H1 (cell line): ENCODE measurements at regions not wholly inside any gene's neighbourhood (a gene's known extent, or its start where the extent isn't known, plus 50 kb on each side); places are given as distances from the start of the nearest gene placed in this dataset.

Experiments used
- CTCF ChIA-PET: fragments of 300-600 bp; sonication (Branson Sonifier 250); formaldehyde crosslinking; loops from one replicate; lab custom pipeline; 2021; ENCODE audit not compliant: partially characterized antibody; lab: Charles Lee
- POLR2A ChIA-PET: fragments of 300-600 bp; sonication (Branson Sonifier 250); formaldehyde crosslinking; loops from one replicate; lab custom pipeline; 2021; ENCODE audit warnings: inconsistent platforms; ENCODE audit not compliant: partially characterized antibody; lab: Charles Lee
- DNase-seq, 2 experiments: peaks; one replicate each; pipeline versions ENCODE4 v3.0.0 to v3.0.0-alpha.2; 2010 to 2022; ENCODE audit warnings: low spot score in 2 of 2, low read depth in 1 of 2, mixed read lengths in 1 of 2
- FAIRE-seq: peaks from 2 replicates; lab custom pipeline; 2011; peaks lifted over from hg19 to GRCh38; lab: Jason Lieb, UNC
- H2AFZ ChIP-seq: 2 replicates; pipeline ENCODE4 v1.8.1; 2012; ENCODE audit warnings: low read length, inconsistent platforms
- H2AK5ac ChIP-seq: 2 replicates; pipeline ENCODE4 v1.6.1; 2013; ENCODE audit warnings: low read depth, low read length
- H2BK120ac ChIP-seq: replicated peaks from 2 replicates; pipeline ENCODE3; 2013; ENCODE audit warnings: low read depth, low read length, inconsistent platforms
- H2BK12ac ChIP-seq: 2 replicates; pipeline ENCODE4 v1.6.1; 2013; ENCODE audit warnings: low read depth, low read length
- H2BK15ac ChIP-seq: 2 replicates; pipeline ENCODE4 v1.6.1; 2013; ENCODE audit warnings: low read length
- H2BK20ac ChIP-seq: 2 replicates; pipeline ENCODE4 v1.6.1; 2013; ENCODE audit warnings: low read length
- H2BK5ac ChIP-seq: 2 replicates; pipeline ENCODE4 v1.6.1; 2013; ENCODE audit warnings: low read depth, low read length
- H3K14ac ChIP-seq: 2 replicates; pipeline ENCODE4 v1.6.1; 2013; ENCODE audit warnings: inconsistent platforms; ENCODE audit not compliant: insufficient read length
- H3K18ac ChIP-seq: 2 replicates; pipeline ENCODE4 v1.6.1; 2013; ENCODE audit warnings: low read length; ENCODE audit errors: extremely low read depth
- H3K23ac ChIP-seq: 2 replicates; pipeline ENCODE4 v1.6.1; 2013; ENCODE audit warnings: inconsistent platforms; ENCODE audit not compliant: insufficient read length
- H3K23me2 ChIP-seq: 2 replicates; pipeline ENCODE4 v1.6.1; 2013; ENCODE audit warnings: low read depth, low read length
- H3K27ac ChIP-seq: 2 replicates; pipeline ENCODE4 v1.6.1; 2011; ENCODE audit warnings: low read depth, low read length, inconsistent platforms
- H3K27me3 ChIP-seq, 4 experiments: replicated peaks in 1 of 4; 1 replicate in 1 of 4; 2 replicates in 3 of 4; pipeline versions ENCODE4 v1.6.1 to v1.8.1; 2011 to 2013; ENCODE audit warnings: low read length in 3 of 4, mild to moderate bottlenecking in 3 of 4, inconsistent platforms in 2 of 4, mixed read lengths in 2 of 4, moderate library complexity in 1 of 4; ENCODE audit not compliant: control insufficient read depth in 3 of 4, insufficient read depth in 3 of 4; ENCODE audit errors: extremely low read depth in 1 of 4
- H3K36me3 ChIP-seq, 4 experiments: 2 replicates each; pipeline versions ENCODE4 v1.6.1 to v1.8.1; 2011 to 2013; ENCODE audit warnings: mild to moderate bottlenecking in 4 of 4, low read length in 3 of 4, moderate library complexity in 2 of 4, control low read depth in 1 of 4, inconsistent platforms in 1 of 4; ENCODE audit not compliant: insufficient read depth in 4 of 4, control insufficient read depth in 2 of 4
- H3K4ac ChIP-seq: replicated peaks from 2 replicates; pipeline ENCODE3; 2013; ENCODE audit warnings: low read length, low read depth, mixed read lengths, inconsistent platforms; ENCODE audit not compliant: insufficient read length
- H3K4me1 ChIP-seq, 4 experiments: replicated peaks in 1 of 4; 1 replicate in 1 of 4; 2 replicates in 3 of 4; pipeline versions ENCODE4 v1.6.1 to v1.8.1; 2011 to 2013; ENCODE audit warnings: low read length in 3 of 4, inconsistent platforms in 2 of 4, mixed read lengths in 1 of 4; ENCODE audit not compliant: insufficient read depth in 4 of 4, control insufficient read depth in 3 of 4
- H3K4me2 ChIP-seq, 2 experiments: 2 replicates each; pipeline versions ENCODE4 v1.6.1 to v1.8.1; 2011 to 2013; ENCODE audit warnings: low read depth in 2 of 2, low read length in 2 of 2, control low read depth in 1 of 2, inconsistent platforms in 1 of 2, mild to moderate bottlenecking in 1 of 2; ENCODE audit not compliant: insufficient read depth in 1 of 2
- H3K4me3 ChIP-seq, 4 experiments: fragments of 200-600, 300-600 bp in 1 of 4; sonication (generic), shearing (Covaris generic), sonication (Bioruptor Twin) in 1 of 4; 2 replicates each; pipeline versions ENCODE4 v1.5.1 to v1.8.1; 2011 to 2016; ENCODE audit warnings: low read length in 4 of 4, low read depth in 3 of 4, control low read depth in 2 of 4, inconsistent platforms in 2 of 4, mild to moderate bottlenecking in 2 of 4, mixed read lengths in 1 of 4, moderate library complexity in 1 of 4; ENCODE audit not compliant: insufficient read depth in 2 of 4; ENCODE audit errors: extremely low read depth in 1 of 4
- H3K56ac ChIP-seq: replicated peaks from 2 replicates; pipeline ENCODE3; 2013; ENCODE audit warnings: low read depth, mild to moderate bottlenecking, mixed read lengths, low read length, inconsistent platforms; ENCODE audit not compliant: insufficient read length
- H3K79me1 ChIP-seq: 2 replicates; pipeline ENCODE4 v1.6.1; 2013; ENCODE audit warnings: low read depth, low read length, control low read depth
- H3K79me2 ChIP-seq, 2 experiments: 2 replicates each; pipeline versions ENCODE4 v1.6.1 to v1.8.1; 2012 to 2013; ENCODE audit warnings: low read length in 2 of 2, mild to moderate bottlenecking in 2 of 2, inconsistent platforms in 1 of 2; ENCODE audit not compliant: insufficient read depth in 2 of 2, control insufficient read depth in 1 of 2
- H3K9ac ChIP-seq, 4 experiments: replicated peaks in 1 of 4; 1 replicate in 1 of 4; 2 replicates in 3 of 4; pipeline versions ENCODE4 v1.6.1 to v1.8.1; 2011 to 2013; ENCODE audit warnings: low read depth in 3 of 4, low read length in 3 of 4, control low read depth in 2 of 4, mild to moderate bottlenecking in 2 of 4, moderate library complexity in 2 of 4, inconsistent platforms in 1 of 4; ENCODE audit errors: extremely low read depth in 1 of 4
- H3K9me3 ChIP-seq, 2 experiments: 2 replicates each; pipeline versions ENCODE4 v1.6.1 to v1.8.1; 2012 to 2013; ENCODE audit warnings: mild to moderate bottlenecking in 2 of 2, moderate library complexity in 2 of 2, control low read depth in 1 of 2, inconsistent platforms in 1 of 2, low read depth in 1 of 2, low read length in 1 of 2, mixed read lengths in 1 of 2; ENCODE audit not compliant: insufficient read depth in 2 of 2
- H4K20me1 ChIP-seq, 2 experiments: replicated peaks in 1 of 2; 2 replicates each; pipeline versions ENCODE3 to v1.8.1; 2011 to 2013; ENCODE audit warnings: inconsistent platforms in 2 of 2, low read length in 2 of 2, mild to moderate bottlenecking in 1 of 2; ENCODE audit not compliant: insufficient read depth in 2 of 2, control insufficient read depth in 1 of 2
- H4K5ac ChIP-seq: 2 replicates; pipeline ENCODE4 v1.6.1; 2013; ENCODE audit warnings: low read length, low read depth, mixed read lengths, inconsistent platforms; ENCODE audit not compliant: insufficient read length
- H4K8ac ChIP-seq: 2 replicates; pipeline ENCODE4 v1.8.0; 2013; ENCODE audit warnings: mild to moderate bottlenecking, moderate library complexity, low read length, inconsistent platforms; ENCODE audit not compliant: insufficient read depth; ENCODE audit errors: extremely low read depth
- H4K91ac ChIP-seq: replicated peaks from 2 replicates; pipeline ENCODE3; 2013; ENCODE audit warnings: low read length, mixed read lengths, inconsistent platforms; ENCODE audit not compliant: insufficient read length
- POU5F1 ChIP-seq: IDR thresholded peaks from 2 replicates; pipeline ENCODE4 v1.6.1; 2011; ENCODE audit warnings: low read depth, mild to moderate bottlenecking, low read length, moderate library complexity
- TBP ChIP-seq: IDR thresholded peaks from 2 replicates; pipeline ENCODE4 v1.6.1; 2011; ENCODE audit warnings: low read depth, low read length, improper control_type of control experiment
- ZNF274 ChIP-seq: IDR thresholded peaks from 2 replicates; pipeline ENCODE4 v1.7.0; 2012; ENCODE audit warnings: low read length, borderline replicate concordance; ENCODE audit errors: extremely low read depth
- WGBS, 2 experiments: shearing (Covaris generic) in 1 of 2; methylation state at CpG; one replicate each; pipeline versions ENCODE4 v1.1.6 to v1.1.7; 2013 to 2015; ENCODE audit warnings: low lambda C conversion rate in 2 of 2, mixed read lengths in 2 of 2, inconsistent platforms in 1 of 2, low coverage in 1 of 2, missing lambda C conversion rate in 1 of 2; ENCODE audit not compliant: insufficient replicate concordance in 2 of 2, insufficient coverage in 1 of 2, insufficient read length in 1 of 2; ENCODE audit errors: extremely low coverage in 1 of 2, missing lambda C conversion rate in 1 of 2; 5-methylcytosine and 5-hydroxymethylcytosine counted together

- H2BK15ac ChIP-seq, result no peak overlapping the region
- H3K56ac ChIP-seq, result no peak overlapping the region
- ChIA-PET CTCF (no interaction called here), POLR2A (interaction anchor here (1.6 kb wide), 1 partner anchor 153 kb away, joined by 4 read pairs; no protein-coding TSS in a partner anchor)
- no peaks in the 10 kb centered on the region for H3K23me2 ChIP-seq
- no peak overlapping the region for H2AK5ac ChIP-seq
- TF ChIP-seq TBP (no peak), ZNF274 (no peak), POU5F1 (0 out of 2 replicates have a peak, but pooled peaks have one; percentile 20)
- FAIRE-seq (no peak), DNase-seq (no peak)
- no peaks in the 10 kb centered on the region for H3K79me1 ChIP-seq
- H3K27ac ChIP-seq, result no peak overlapping the region; the same call in 1 of the 2 replicates
- H3K9me3 ChIP-seq, result no peaks in the 10 kb centered on the region
- no peaks in the 10 kb centered on the region for H4K20me1 ChIP-seq
- H3K23ac ChIP-seq, result no peak overlapping the region
- H3K36me3 ChIP-seq, result no peaks in the 10 kb centered on the region
- H4K8ac ChIP-seq, result no peak overlapping the region
- H2BK12ac ChIP-seq, result no peak overlapping the region
- H4K5ac ChIP-seq, result peak overlapping the region; percentile 77
- H3K9ac ChIP-seq, result no peak overlapping the region
- H3K4me1 ChIP-seq, result peaks cover 0 to 3% (median 1%) of the 10 kb centered on the region in 4 experiments; a peak in 3 of 7 replicates
- H3K18ac ChIP-seq, result peak overlapping the region; percentile 48; the same call in 1 of the 2 replicates
- H3K14ac ChIP-seq, result no peak overlapping the region
- no peak overlapping the region for H2BK20ac ChIP-seq
- H3K4ac ChIP-seq, result no peak overlapping the region
- no peak overlapping the region; a peak in 1 of 4 replicates for H3K4me2 ChIP-seq
- H2BK120ac ChIP-seq, result peak overlapping the region; percentile 64
- 22% methylated on average over 3 of the region's 3 CpGs; no CpG with 5 or more reads in 1 of the 2 experiments for WGBS, 2 experiments
- H3K4me3 ChIP-seq, result no peak overlapping the region
- H2BK5ac ChIP-seq, result no peak overlapping the region; the same call in 1 of the 2 replicates
- H4K91ac ChIP-seq, result no peak overlapping the region
- H3K79me2 ChIP-seq, result no peaks in the 10 kb centered on the region
- no peak overlapping the region for H2AFZ ChIP-seq
- H3K27me3 ChIP-seq, result no peaks in the 10 kb centered on the region
Observed at GRCh38 chrX:13131396-13132137, 87.1 kb upstream of the FAM9C start.
